ENCODE measurements at regions not wholly inside any gene's neighbourhood (a gene's known extent, or its start where the extent isn't known, plus 50 kb on each side); places are given as distances from the start of the nearest gene placed in this dataset.

GRCh38 chr2:106658616-106659015 lies 171.5 kb downstream of the CD8B2 start:
- TF ChIP-seq POLR2A (IDR thresholded peaks at IDR 0.05), result no peak
- TF ChIP-seq, protein P1, sequence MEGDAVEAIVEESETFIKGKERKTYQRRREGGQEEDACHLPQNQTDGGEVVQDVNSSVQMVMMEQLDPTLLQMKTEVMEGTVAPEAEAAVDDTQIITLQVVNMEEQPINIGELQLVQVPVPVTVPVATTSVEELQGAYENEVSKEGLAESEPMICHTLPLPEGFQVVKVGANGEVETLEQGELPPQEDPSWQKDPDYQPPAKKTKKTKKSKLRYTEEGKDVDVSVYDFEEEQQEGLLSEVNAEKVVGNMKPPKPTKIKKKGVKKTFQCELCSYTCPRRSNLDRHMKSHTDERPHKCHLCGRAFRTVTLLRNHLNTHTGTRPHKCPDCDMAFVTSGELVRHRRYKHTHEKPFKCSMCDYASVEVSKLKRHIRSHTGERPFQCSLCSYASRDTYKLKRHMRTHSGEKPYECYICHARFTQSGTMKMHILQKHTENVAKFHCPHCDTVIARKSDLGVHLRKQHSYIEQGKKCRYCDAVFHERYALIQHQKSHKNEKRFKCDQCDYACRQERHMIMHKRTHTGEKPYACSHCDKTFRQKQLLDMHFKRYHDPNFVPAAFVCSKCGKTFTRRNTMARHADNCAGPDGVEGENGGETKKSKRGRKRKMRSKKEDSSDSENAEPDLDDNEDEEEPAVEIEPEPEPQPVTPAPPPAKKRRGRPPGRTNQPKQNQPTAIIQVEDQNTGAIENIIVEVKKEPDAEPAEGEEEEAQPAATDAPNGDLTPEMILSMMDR (IDR thresholded peaks at IDR 0.05), result no peak
